Ovary (tissue), 7 donors: ENCODE measurements at regions not wholly inside any gene's neighbourhood (a gene's known extent, or its start where the extent isn't known, plus 50 kb on each side); places are given as distances from the start of the nearest gene placed in this dataset.
"Not testable (repeated sequence)": the region's sequence is repeated elsewhere in the genome, so short reads cannot be mapped to it uniquely, and the experiment has no call there.

Experiments
- DNase-seq, 5 donors: peaks; one replicate each; pipeline ENCODE4 v3.0.0-alpha.2; 2019 to 2020
- H3K27ac ChIP-seq, 2 donors: fragments of 200-600 bp; one replicate each; pipeline versions ENCODE4 v1.5.1 to v1.8.0; 2019 to 2022
- H3K27me3 ChIP-seq: fragments of 200-600 bp; one replicate; pipeline ENCODE4 v1.8.0; 2022
- H3K36me3 ChIP-seq: fragments of 200-600 bp; sonication (generic); one replicate; pipeline ENCODE4 v1.5.1; 2019
- H3K4me1 ChIP-seq: one replicate; pipeline ENCODE4 v1.8.1; 2013; ENCODE audit warnings: mild to moderate bottlenecking, moderate library complexity; ENCODE audit not compliant: insufficient read depth
- H3K4me3 ChIP-seq: fragments of 200-600 bp; sonication (generic); one replicate; pipeline ENCODE4 v1.5.1; 2017
- H3K9me3 ChIP-seq, 2 donors: fragments of 200-600 bp in 1 of 2; sonication (generic) in 1 of 2; one replicate each; pipeline versions ENCODE4 v1.5.1 to v1.8.1; 2013 to 2019; ENCODE audit warnings: mild to moderate bottlenecking in 1 of 2, moderate library complexity in 1 of 2
- EP300 ChIP-seq: sonication (generic); formaldehyde crosslinking; IDR thresholded peaks from one replicate; pipeline ENCODE4 v1.6.1; 2017; ENCODE audit warnings: antibody characterized with exemption
- POLR2A ChIP-seq: fragments of 450-650 bp; IDR thresholded peaks from one replicate; pipeline ENCODE4 v1.6.1; 2017; ENCODE audit warnings: antibody characterized with exemption, mild to moderate bottlenecking, moderate library complexity
- WGBS, 3 donors: extraction: QIAGEN DNeasy Blood & Tissue Kit in 1 of 3; methylation state at CpG; one replicate each; pipeline versions ENCODE4 v1.1.5 to v1.1.7; 2013 to 2017; 5-methylcytosine and 5-hydroxymethylcytosine counted together
- intact Hi-C, 4 donors: fragments of 100-400 bp; cut with DNase I; formaldehyde crosslinking; loops; one replicate each; pipeline versions ENCODE4 v1.11.0 to v1.15.1; 2022 to 2023
- TF ChIP-seq, protein P1 (sequence below), 3 donors: fragments of 450-650 bp in 2 of 3; fragments of 200-600 bp in 1 of 3; IDR thresholded peaks; one replicate each; pipeline versions ENCODE4 v1.5.1 to v1.8.0; 2016 to 2022; ENCODE audit warnings: antibody characterized with exemption in 3 of 3, mild to moderate bottlenecking in 1 of 3
- donor health status: DM: no; HTN: no; CAD: no; lungs with moderate emphysema.
- donor health status: DM: no; HTN: no; CAD: no.
- donor health status: Bipolar disorder and iron deficiency.
- donor health status: DM: no; HTN: no; CAD: no.
- donor health status: DM: yes; HTN: yes; CAD: no.

DNA sequence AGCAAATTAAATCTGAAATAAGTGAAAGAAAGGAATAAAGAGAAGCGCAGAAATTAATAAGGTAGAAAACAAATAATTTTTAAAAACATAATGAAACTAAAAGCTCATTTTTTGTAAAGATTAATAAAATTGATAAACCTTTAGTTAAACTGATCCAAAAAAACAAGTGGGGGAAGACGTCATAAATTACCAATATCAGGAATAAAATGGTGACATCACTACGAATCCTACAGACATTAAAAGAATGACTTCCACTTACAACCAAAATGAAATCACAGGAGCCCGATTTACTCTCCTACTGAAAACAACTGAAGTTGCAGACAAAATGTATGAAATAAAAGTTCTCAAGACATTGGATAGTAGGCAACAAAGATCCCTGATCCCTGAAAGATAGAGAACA is 68.1 kb upstream of the IFFO2 start:
- Histone ChIP-seq H3K36me3 (no peaks in the 10 kb centered on the region), H3K4me3 (no peak overlapping the region), H3K27ac (no peak overlapping the region), H3K9me3 (no peaks in the 10 kb centered on the region), H3K4me1 (no peaks in the 10 kb centered on the region), H3K27me3 (no peaks in the 10 kb centered on the region)
- 85 to 91% (median 89%) methylated on average over 4 of the region's 4 CpGs for WGBS, 3 donors
- TF ChIP-seq POLR2A, result no peak
- no peak for TF ChIP-seq EP300
- TF ChIP-seq, protein P1, sequence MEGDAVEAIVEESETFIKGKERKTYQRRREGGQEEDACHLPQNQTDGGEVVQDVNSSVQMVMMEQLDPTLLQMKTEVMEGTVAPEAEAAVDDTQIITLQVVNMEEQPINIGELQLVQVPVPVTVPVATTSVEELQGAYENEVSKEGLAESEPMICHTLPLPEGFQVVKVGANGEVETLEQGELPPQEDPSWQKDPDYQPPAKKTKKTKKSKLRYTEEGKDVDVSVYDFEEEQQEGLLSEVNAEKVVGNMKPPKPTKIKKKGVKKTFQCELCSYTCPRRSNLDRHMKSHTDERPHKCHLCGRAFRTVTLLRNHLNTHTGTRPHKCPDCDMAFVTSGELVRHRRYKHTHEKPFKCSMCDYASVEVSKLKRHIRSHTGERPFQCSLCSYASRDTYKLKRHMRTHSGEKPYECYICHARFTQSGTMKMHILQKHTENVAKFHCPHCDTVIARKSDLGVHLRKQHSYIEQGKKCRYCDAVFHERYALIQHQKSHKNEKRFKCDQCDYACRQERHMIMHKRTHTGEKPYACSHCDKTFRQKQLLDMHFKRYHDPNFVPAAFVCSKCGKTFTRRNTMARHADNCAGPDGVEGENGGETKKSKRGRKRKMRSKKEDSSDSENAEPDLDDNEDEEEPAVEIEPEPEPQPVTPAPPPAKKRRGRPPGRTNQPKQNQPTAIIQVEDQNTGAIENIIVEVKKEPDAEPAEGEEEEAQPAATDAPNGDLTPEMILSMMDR (IDR thresholded peaks at IDR 0.05), result no peak
- intact Hi-C loops, result no loop called here
- no peak for DNase-seq

DNA sequence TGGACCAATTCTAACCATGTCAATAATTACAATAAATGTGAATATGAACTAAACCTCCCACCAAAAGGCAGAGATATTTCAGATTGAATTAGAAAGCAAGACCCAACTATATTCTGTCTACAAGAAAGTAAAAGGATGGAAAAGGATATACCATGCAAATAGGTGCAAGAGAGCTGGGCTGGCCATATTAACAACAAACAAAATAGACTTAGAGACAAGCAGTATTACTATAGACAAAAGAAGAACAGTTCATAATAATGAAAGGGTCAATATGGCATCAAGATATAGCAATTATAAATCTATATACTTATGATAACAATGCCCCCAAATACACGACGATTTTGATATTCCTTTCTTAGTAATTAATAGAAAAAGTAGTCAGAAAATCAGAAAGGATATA is 67.3 kb upstream of the IFFO2 start:
- Histone ChIP-seq H3K36me3 (no peaks in the 10 kb centered on the region), H3K4me3 (no peak overlapping the region), H3K27me3 (no peaks in the 10 kb centered on the region), H3K9me3 (no peaks in the 10 kb centered on the region), H3K4me1 (no peaks in the 10 kb centered on the region), H3K27ac (no peak overlapping the region)
- DNase-seq, result no peak
- WGBS, 3 donors, result 87 to 92% (median 88%) methylated on average over 2 of the region's 2 CpGs
- TF ChIP-seq POLR2A (no peak), EP300 (no peak)
- TF ChIP-seq, protein P1 (IDR thresholded peaks at IDR 0.05), result no peak
- intact Hi-C loops, result no loop called here

DNA sequence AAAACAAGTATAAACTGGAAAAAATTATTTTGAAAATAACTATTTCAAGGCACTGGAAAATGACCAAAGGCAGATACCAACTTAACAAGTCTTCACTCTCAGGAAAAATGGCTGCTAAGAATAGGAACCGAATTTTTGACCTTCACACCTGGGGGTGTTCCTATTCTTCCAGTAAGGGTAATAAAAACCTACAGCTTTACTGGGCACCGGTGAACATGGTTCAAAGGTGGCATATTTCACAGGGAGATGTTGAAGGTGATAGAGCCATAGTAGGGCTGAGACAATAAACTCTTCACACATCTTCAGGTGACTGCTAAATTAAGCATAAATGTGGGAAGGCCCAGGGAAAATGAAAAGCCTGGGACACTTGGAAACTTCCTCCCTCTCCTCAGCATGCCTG is 65.4 kb upstream of the IFFO2 start:
- DNase-seq, result no peak
- Histone ChIP-seq H3K9me3 (no peaks in the 10 kb centered on the region), H3K4me3 (no peak overlapping the region), H3K27me3 (no peaks in the 10 kb centered on the region), H3K36me3 (no peaks in the 10 kb centered on the region), H3K27ac (no peak overlapping the region), H3K4me1 (no peaks in the 10 kb centered on the region)
- WGBS, 3 donors, result 19 to 30% (median 21%) methylated on average over 2 of the region's 2 CpGs
- intact Hi-C loops, result no loop called here
- TF ChIP-seq POLR2A (no peak), EP300 (no peak)
- TF ChIP-seq, protein P1 (IDR thresholded peaks at IDR 0.05), result no peak

DNA sequence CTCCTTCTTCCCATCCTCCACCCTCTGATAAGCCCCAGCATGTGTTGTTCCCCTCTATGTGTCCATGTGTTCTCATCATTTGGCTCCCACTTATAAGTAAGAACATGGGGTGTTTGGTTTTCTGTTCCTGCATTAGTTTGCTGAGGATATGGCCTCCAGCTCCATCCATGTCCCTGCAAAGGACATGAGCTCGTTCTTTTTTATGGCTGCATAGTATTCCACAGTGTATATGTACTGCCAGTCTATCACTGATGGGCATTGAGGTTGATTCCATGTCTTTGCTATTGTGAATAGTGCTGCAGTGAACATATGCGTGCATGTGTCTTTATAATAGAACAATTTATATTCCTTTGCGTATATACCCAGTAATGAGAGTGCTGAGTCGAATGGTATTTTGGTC is 62.8 kb upstream of the IFFO2 start:
- DNase-seq, H3K4me3 ChIP-seq, H3K27me3 ChIP-seq, H3K27ac ChIP-seq, H3K9me3 ChIP-seq, intact Hi-C loops, H3K4me1 ChIP-seq, H3K36me3 ChIP-seq: not testable (repeated sequence)
- WGBS, 3 donors, result 94 to 95% (median 94%) methylated on average over 4 of the region's 4 CpGs

DNA sequence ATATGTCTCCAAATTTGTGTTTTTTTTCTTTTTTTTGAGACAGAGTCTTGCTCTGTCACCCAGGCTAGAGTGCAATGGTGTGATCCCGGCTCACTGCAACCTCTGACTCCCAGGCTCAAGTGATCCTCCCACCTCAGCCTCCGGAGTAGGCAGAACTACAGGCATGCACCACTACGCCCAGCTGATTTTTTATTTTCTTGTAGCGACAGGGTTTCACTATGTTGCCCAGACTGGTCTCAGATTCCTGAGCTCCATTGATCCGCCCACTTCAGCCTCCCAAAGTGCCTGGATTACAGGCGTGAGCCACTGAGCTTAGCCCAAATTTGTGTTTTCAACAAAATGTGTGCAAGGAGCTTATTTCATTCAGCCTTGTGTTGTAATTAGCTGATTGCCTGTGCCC is 59.0 kb upstream of the IFFO2 start:
- H3K27ac ChIP-seq, result no peak overlapping the region
- intact Hi-C loops, result no loop called here
- no peaks in the 10 kb centered on the region for H3K9me3 ChIP-seq
- DNase-seq, result no peak
- TF ChIP-seq EP300 (no peak), POLR2A (no peak)
- TF ChIP-seq, protein P1 (IDR thresholded peaks at IDR 0.05), result no peak
- H3K4me1 ChIP-seq, result peaks cover 2% of the 10 kb centered on the region
- no peaks in the 10 kb centered on the region for H3K36me3 ChIP-seq
- 80 to 88% (median 88%) methylated on average over 6 of the region's 6 CpGs for WGBS, 3 donors
- H3K4me3 ChIP-seq, result no peak overlapping the region
- H3K27me3 ChIP-seq, result no peaks in the 10 kb centered on the region
